DND-41 (cell line): ENCODE measurements at regions not wholly inside any gene's neighbourhood (a gene's known extent, or its start where the extent isn't known, plus 50 kb on each side); places are given as distances from the start of the nearest gene placed in this dataset.

Source experiments
- ATAC-seq: fragments of 200-7000 bp; cut with Tn5 transposase; 3 replicates; pipeline ENCODE4 v1.9.1; 2021; ENCODE audit warnings: low read depth; ENCODE audit not compliant: insufficient read depth
- DNase-seq: peaks from one replicate; pipeline ENCODE4 v3.0.0-alpha.2; 2020
- H2AFZ ChIP-seq: 2 replicates; pipeline ENCODE4 v1.6.0; 2012; ENCODE audit warnings: low read depth, low read length
- H3K27ac ChIP-seq: 2 replicates; pipeline ENCODE4 v1.5.1; 2012; ENCODE audit warnings: low read length, inconsistent platforms
- H3K27me3 ChIP-seq: fragments of 200-600 bp; sonication (generic); 2 replicates; pipeline ENCODE4 v1.6.0; 2012; ENCODE audit warnings: low read length, mild to moderate bottlenecking, inconsistent platforms; ENCODE audit not compliant: insufficient read depth, poor library complexity
- H3K36me3 ChIP-seq: 2 replicates; pipeline ENCODE4 v1.5.1; 2012; ENCODE audit warnings: low read length, inconsistent platforms; ENCODE audit not compliant: insufficient read depth
- H3K4me1 ChIP-seq: 2 replicates; pipeline ENCODE4 v1.5.1; 2012; ENCODE audit warnings: mild to moderate bottlenecking, low read length; ENCODE audit not compliant: insufficient read depth
- H3K4me2 ChIP-seq: 2 replicates; pipeline ENCODE4 v1.6.0; 2012; ENCODE audit warnings: mild to moderate bottlenecking, moderate library complexity, low read length, inconsistent platforms; ENCODE audit not compliant: insufficient read depth
- H3K4me3 ChIP-seq, 2 experiments: fragments of 200-600 bp in 1 of 2; shearing (Covaris generic) in 1 of 2; 2 replicates each; pipeline ENCODE4 v1.5.1; 2012 to 2016; ENCODE audit warnings: inconsistent platforms in 2 of 2, low read length in 2 of 2, mild to moderate bottlenecking in 2 of 2, low read depth in 1 of 2, moderate library complexity in 1 of 2
- H3K79me2 ChIP-seq: 2 replicates; pipeline ENCODE4 v1.6.0; 2012; ENCODE audit warnings: low read length, inconsistent platforms; ENCODE audit not compliant: insufficient read depth
- H3K9ac ChIP-seq: 2 replicates; pipeline ENCODE4 v1.6.0; 2012; ENCODE audit warnings: low read depth, mild to moderate bottlenecking, inconsistent platforms, low read length, moderate library complexity
- H3K9me3 ChIP-seq: 2 replicates; pipeline ENCODE4 v1.5.1; 2012; ENCODE audit warnings: low read length, moderate library complexity, mild to moderate bottlenecking, inconsistent platforms; ENCODE audit not compliant: insufficient read depth, severe bottlenecking
- H4K20me1 ChIP-seq: 2 replicates; pipeline ENCODE4 v1.6.0; 2012; ENCODE audit warnings: low read length; ENCODE audit not compliant: insufficient read depth
- CTCF ChIP-seq: IDR thresholded peaks from 2 replicates; pipeline ENCODE4 v1.5.1; 2012; ENCODE audit warnings: borderline replicate concordance, low read length, moderate library complexity, mild to moderate bottlenecking; ENCODE audit not compliant: poor library complexity, severe bottlenecking; ENCODE audit errors: extremely low read depth
- EZH2 ChIP-seq: IDR thresholded peaks from 3 replicates; pipeline ENCODE4 v1.6.1; 2012; ENCODE audit warnings: borderline replicate concordance, low read depth, mild to moderate bottlenecking, moderate library complexity, low read length, inconsistent platforms; ENCODE audit not compliant: severe bottlenecking

- Histone ChIP-seq H3K9ac (no peak overlapping the region), H3K79me2 (no peaks in the 10 kb centered on the region), H2AFZ (no peak overlapping the region), H4K20me1 (no peaks in the 10 kb centered on the region), H3K36me3 (no peaks in the 10 kb centered on the region), H3K9me3 (no peaks in the 10 kb centered on the region), H3K27me3 (no peaks in the 10 kb centered on the region), H3K4me1 (no peaks in the 10 kb centered on the region), H3K4me3 (no peak overlapping the region), H3K27ac (no peak overlapping the region), H3K4me2 (no peak overlapping the region)
- no peak for TF ChIP-seq CTCF
- no peak for TF ChIP-seq EZH2
- DNase-seq, result no peak
- ATAC-seq, result peak; percentile 69
Measured at GRCh38 chr13:39998166-39998565, 342.7 kb downstream of the COG6 start.

- no peaks in the 10 kb centered on the region for H3K4me1 ChIP-seq
- H4K20me1 ChIP-seq, result no peaks in the 10 kb centered on the region
- no peak overlapping the region for H3K9ac ChIP-seq
- H3K9me3 ChIP-seq, result no peaks in the 10 kb centered on the region
- TF ChIP-seq CTCF, result no peak
- no peak for TF ChIP-seq EZH2
- no peak overlapping the region for H3K27ac ChIP-seq
- no peak overlapping the region for H2AFZ ChIP-seq
- no peak overlapping the region for H3K4me3 ChIP-seq
- no peak overlapping the region for H3K4me2 ChIP-seq
- DNase-seq, result no peak
- no peaks in the 10 kb centered on the region for H3K27me3 ChIP-seq
- H3K79me2 ChIP-seq, result no peaks in the 10 kb centered on the region
- no peaks in the 10 kb centered on the region for H3K36me3 ChIP-seq
- ATAC-seq, result no peak
Measured at GRCh38 chr13:40002016-40002415, 346.6 kb downstream of the COG6 start.

DNA sequence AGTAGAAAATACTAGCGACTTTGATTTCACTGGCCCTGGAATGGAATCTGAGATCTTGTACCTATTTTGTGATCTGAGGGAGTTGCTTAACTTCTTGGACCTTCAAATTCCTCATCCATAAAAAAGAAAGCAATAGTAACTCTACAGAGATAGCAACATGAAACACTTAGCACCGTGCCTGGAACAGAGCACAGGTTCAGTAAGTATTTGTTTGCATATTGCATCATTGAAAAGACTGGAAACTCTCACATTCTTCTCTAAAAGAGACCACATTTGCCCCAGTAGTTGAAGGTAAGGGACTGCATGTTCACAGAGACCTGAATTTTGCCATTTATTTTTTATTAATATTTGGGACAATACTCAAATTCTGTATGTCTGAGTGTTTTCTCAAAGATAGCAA lies 358.1 kb downstream of the COG6 start:
- Histone ChIP-seq H2AFZ (no peak overlapping the region), H3K79me2 (no peaks in the 10 kb centered on the region), H3K4me2 (no peak overlapping the region), H4K20me1 (no peaks in the 10 kb centered on the region), H3K9ac (no peak overlapping the region), H3K27me3 (peaks cover 7% of the 10 kb centered on the region), H3K27ac (no peak overlapping the region), H3K36me3 (no peaks in the 10 kb centered on the region), H3K4me3 (no peak overlapping the region), H3K9me3 (no peaks in the 10 kb centered on the region), H3K4me1 (no peaks in the 10 kb centered on the region)
- ATAC-seq (no peak), DNase-seq (no peak)
- TF ChIP-seq EZH2 (no peak), CTCF (no peak)
